ENCODE measurements at regions not wholly inside any gene's neighbourhood (a gene's known extent, or its start where the extent isn't known, plus 50 kb on each side); places are given as distances from the start of the nearest gene placed in this dataset.
A peak's percentile ranks its signal among the peaks of the same experiment; 100 is the strongest.
"Not testable (repeated sequence)": the region's sequence is repeated elsewhere in the genome, so short reads cannot be mapped to it uniquely, and the experiment has no call there.

GRCh38 chr15:31203999-31204398 is 102.5 kb upstream of the TRPM1 start:
- Mint-ChIP-seq H3K36me3 (ENCODE audit: low read depth) (no peaks in the 10 kb centered on the region), H3K27ac (no peak overlapping the region), H3K27me3 (peaks cover 1% of the 10 kb centered on the region), H3K9me3 (no peaks in the 10 kb centered on the region), H3K4me3 (no peak overlapping the region), H3K4me1 (peaks cover 42% of the 10 kb centered on the region)
- intact Hi-C loops (cut with micrococcal nuclease) = no loop called here
- no peak for DNase-seq

DNA sequence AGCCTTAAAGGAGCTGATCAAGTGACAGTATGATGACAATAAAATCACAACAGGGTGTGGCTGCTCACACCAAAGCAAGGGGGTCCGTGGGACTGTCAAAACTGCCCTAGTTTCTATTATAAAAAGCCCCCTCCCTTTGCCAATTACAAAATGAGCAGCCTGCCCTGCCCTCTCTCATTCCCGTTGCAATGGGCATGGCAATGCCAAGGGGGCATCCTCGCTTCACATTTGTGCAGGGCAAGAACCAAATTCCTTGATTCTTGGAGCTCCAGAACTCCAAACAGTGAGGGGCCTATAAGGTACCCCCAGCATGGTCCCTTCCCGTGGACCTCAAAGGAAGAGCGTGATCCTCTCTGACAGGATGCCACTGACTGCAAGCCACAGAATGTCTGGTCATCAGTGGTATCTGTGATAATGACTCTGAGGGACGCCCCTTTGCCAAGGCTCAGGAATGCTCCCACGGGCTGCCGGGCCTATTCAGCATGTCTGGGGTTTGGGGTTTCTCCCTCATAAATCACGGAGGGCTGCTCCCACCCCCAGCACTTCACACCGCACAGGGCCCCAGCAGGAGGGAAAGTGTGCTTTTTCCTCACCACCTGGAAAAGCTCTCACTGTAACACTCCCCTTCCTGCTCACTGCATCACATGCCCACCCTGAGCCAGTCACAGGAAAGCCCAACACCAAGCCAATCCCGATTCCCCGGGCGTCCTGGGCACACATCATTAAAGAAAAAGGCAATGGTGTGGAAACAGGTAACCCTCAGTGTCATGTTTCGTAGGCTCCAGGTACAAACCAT is 105.1 kb upstream of the TRPM1 start:
- H3K27me3 Mint-ChIP-seq = no peaks in the 10 kb centered on the region
- H3K4me1 Mint-ChIP-seq = peaks cover 38% of the 10 kb centered on the region
- H3K27ac Mint-ChIP-seq = no peak overlapping the region
- no peak overlapping the region for H3K4me3 Mint-ChIP-seq
- intact Hi-C loops (cut with micrococcal nuclease) = no loop called here
- peaks cover 4% of the 10 kb centered on the region for H3K36me3 Mint-ChIP-seq (ENCODE audit: low read depth)
- DNase-seq = peak; percentile 49
- H3K9me3 Mint-ChIP-seq = peaks cover 16% of the 10 kb centered on the region

DNA sequence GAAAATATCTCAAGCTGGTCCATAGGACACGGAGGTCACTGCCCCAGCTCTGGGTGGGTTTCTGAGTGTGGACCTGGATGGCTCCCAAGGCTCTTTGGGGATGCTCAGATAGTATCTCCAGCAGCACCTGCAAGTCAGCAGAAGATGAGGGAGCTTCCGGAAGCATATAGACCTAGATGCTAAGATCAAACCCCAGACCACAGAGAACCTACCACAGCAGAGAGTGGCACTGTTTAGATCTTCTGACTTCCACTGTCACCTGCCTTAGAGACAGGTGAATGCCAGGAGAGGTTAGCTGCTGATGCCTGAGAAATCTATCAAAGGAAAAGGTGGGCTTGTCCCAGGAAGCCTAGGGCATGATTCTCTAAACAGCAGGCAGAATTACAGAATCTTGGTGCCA is 105.7 kb upstream of the TRPM1 start:
- intact Hi-C loops (cut with micrococcal nuclease) = no loop called here
- Mint-ChIP-seq H3K9me3 (peaks cover 16% of the 10 kb centered on the region), H3K36me3 (ENCODE audit: low read depth) (peaks cover 4% of the 10 kb centered on the region), H3K4me1 (peaks cover 38% of the 10 kb centered on the region), H3K27me3 (no peaks in the 10 kb centered on the region), H3K4me3 (no peak overlapping the region), H3K27ac (no peak overlapping the region)
- peak; percentile 79 for DNase-seq

DNA sequence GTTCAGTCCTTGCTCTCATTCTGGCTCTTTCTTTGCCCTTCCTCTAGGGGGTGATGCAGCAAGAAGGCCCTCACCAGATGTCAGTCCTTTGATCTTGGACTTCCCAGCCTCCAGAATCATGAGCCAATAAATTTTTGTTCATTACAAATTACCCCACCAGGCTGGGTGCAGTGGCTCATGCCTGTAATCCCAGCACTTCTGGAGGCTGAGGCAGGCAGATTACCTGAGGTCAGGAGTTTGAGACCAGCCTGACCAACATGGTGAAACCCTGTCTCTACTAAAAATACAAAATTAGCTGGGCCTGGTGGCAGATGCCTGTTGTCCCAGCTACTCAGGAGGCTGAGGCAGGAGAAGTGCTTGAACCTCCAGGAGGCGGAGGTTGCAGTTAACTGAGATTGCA is 106.3 kb upstream of the TRPM1 start:
- intact Hi-C loops (cut with micrococcal nuclease); H3K36me3 Mint-ChIP-seq (ENCODE audit: low read depth); H3K4me3 Mint-ChIP-seq; DNase-seq; H3K27me3 Mint-ChIP-seq: not testable (repeated sequence)
- Mint-ChIP-seq H3K27ac (peak overlapping the region; percentile 7), H3K9me3 (peaks cover 16% of the 10 kb centered on the region), H3K4me1 (peaks cover 36% of the 10 kb centered on the region)

- H3K4me1 Mint-ChIP-seq = peaks cover 33% of the 10 kb centered on the region
- peaks cover 4% of the 10 kb centered on the region for H3K36me3 Mint-ChIP-seq (ENCODE audit: low read depth)
- no peaks in the 10 kb centered on the region for H3K27me3 Mint-ChIP-seq
- no peak overlapping the region for H3K4me3 Mint-ChIP-seq
- no peak overlapping the region for H3K27ac Mint-ChIP-seq
- intact Hi-C loops (cut with micrococcal nuclease) = no loop called here
- no peak for DNase-seq
- peaks cover 16% of the 10 kb centered on the region for H3K9me3 Mint-ChIP-seq
Measured at GRCh38 chr15:31208817-31209216, 107.3 kb upstream of the TRPM1 start.

DNA sequence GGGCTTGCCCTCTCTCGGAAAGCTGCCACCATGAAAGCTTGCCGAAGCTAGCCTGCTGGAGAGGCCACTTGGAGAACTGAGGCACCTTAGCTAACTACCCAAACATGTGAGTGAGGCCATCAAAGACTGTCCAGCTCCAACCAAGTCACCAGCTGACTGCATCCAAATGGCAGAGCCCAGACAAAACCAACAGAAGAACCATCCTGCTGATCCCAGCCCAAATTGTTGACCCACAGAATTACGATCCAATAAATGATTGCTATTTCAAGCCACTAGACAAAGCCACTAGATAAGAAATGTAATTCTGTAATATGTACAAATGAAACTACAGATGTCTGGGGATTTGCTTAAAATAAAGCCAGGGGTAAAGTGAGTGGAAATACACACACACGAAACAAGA is 109.8 kb upstream of the TRPM1 start:
- no peaks in the 10 kb centered on the region for H3K27me3 Mint-ChIP-seq
- H3K4me3 Mint-ChIP-seq = no peak overlapping the region
- no peak for DNase-seq
- H3K4me1 Mint-ChIP-seq = peaks cover 39% of the 10 kb centered on the region
- H3K9me3 Mint-ChIP-seq = peaks cover 16% of the 10 kb centered on the region
- H3K27ac Mint-ChIP-seq = no peak overlapping the region
- peaks cover 4% of the 10 kb centered on the region for H3K36me3 Mint-ChIP-seq (ENCODE audit: low read depth)
- intact Hi-C loops (cut with micrococcal nuclease) = no loop called here

- DNase-seq = no peak
- no peak overlapping the region for H3K27ac Mint-ChIP-seq
- intact Hi-C loops (cut with micrococcal nuclease) = no loop called here
- no peaks in the 10 kb centered on the region for H3K27me3 Mint-ChIP-seq
- peaks cover 39% of the 10 kb centered on the region for H3K4me1 Mint-ChIP-seq
- peaks cover 4% of the 10 kb centered on the region for H3K36me3 Mint-ChIP-seq (ENCODE audit: low read depth)
- no peak overlapping the region for H3K4me3 Mint-ChIP-seq
- H3K9me3 Mint-ChIP-seq = peaks cover 16% of the 10 kb centered on the region
Measured at GRCh38 chr15:31212326-31213080, 111.0 kb upstream of the TRPM1 start.

- Mint-ChIP-seq H3K4me3 (peak overlapping the region; percentile 87), H3K4me1 (peaks cover 40% of the 10 kb centered on the region), H3K9me3 (peaks cover 16% of the 10 kb centered on the region), H3K27me3 (no peaks in the 10 kb centered on the region), H3K36me3 (ENCODE audit: low read depth) (peaks cover 4% of the 10 kb centered on the region), H3K27ac (peak overlapping the region; percentile 76)
- intact Hi-C loops (cut with micrococcal nuclease) = no loop called here
- peak; percentile 71 for DNase-seq
Measured at GRCh38 chr15:31214158-31214863, 112.3 kb upstream of the KLF13 start.

DNA sequence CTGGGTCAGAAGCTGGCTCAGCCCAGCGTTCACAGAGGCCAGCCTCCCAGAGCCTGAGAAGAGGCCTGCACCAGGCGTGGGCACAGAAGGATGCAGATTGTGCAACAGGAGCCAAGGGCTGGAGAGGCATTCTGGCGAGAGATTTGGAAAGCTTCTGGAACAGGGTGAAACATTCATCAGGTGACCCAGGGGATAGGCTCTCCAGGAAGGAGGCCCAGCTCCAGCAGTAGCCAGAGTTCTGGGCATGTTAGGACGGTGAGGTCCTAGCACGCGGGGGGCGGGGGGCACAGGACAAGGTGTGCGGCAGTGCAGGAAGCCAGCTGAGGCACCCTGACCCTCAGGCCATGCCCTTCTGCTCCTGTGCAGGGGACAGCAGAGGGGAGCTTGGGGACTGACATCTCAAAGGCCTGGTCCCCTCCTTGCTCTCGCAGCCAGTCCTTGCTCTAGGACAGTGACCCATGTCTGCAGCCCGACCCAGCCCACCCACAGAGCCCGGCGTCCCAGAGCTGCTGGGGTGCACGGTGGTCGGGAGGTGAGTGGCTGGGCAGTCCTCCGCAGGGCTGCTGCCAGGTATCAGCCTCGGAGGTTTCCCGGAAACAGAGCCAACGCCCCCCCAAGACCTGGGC is 111.7 kb upstream of the KLF13 start:
- Mint-ChIP-seq H3K36me3 (ENCODE audit: low read depth) (peaks cover 4% of the 10 kb centered on the region), H3K4me1 (peaks cover 36% of the 10 kb centered on the region), H3K27me3 (no peaks in the 10 kb centered on the region), H3K9me3 (peaks cover 11% of the 10 kb centered on the region), H3K27ac (peak overlapping the region; percentile 76), H3K4me3 (peak overlapping the region; percentile 87)
- intact Hi-C loops (cut with micrococcal nuclease) = loop anchor here (1.0 kb wide), 4 partner anchors 51 to 273 kb away; partner anchors contain the start of gene KLF13
- no peak for DNase-seq

- H3K9me3 Mint-ChIP-seq = peaks cover 6% of the 10 kb centered on the region
- no peaks in the 10 kb centered on the region for H3K27me3 Mint-ChIP-seq
- DNase-seq = peak; percentile 94
Measured at GRCh38 chr15:31215490-31216214, 111.0 kb upstream of the KLF13 start.

DNA sequence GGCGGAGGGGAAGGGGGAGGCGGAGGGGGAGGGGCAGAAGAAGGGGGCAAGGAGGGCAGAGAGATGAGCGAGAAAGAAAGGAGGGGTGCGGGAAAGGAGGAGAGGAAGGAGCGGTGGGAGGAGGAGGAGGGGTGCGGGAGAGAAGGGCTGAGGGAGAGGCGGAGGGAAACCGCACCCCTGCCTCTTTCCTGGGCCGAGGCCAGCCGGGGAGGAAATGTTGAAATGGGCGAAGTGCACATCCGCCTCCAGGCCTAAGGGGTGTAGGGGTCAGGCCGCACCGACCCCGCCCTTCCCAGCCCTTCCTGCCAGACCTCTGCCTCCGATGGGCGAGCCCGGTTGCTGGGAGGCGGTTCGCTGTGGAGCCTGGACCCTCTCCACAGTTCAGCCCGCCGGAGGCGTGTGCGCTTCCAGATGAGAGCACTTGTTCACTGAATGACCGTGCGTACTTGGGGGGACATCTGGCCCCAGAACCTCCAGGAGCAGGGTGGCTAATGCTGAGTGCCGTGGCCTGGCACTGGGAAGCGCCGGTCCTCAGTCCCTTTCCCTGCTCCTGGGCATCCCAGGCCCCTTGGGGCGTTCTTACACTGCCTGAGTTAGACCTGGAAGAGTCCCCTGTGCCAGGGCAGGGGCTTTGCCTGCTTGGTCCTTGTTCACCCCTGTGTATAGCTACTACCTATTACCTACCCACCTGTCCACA is 110.3 kb upstream of the KLF13 start:
- DNase-seq = peak; percentile 91
- Mint-ChIP-seq H3K36me3 (ENCODE audit: low read depth) (peaks cover 2% of the 10 kb centered on the region), H3K4me1 (peaks cover 36% of the 10 kb centered on the region), H3K9me3 (peaks cover 2% of the 10 kb centered on the region), H3K27ac (peak overlapping the region; percentile 93), H3K4me3 (peak overlapping the region; percentile 87), H3K27me3 (no peaks in the 10 kb centered on the region)
- intact Hi-C loops (cut with micrococcal nuclease) = no loop called here

More at GRCh38 chr15:31215490-31216214, 111.0 kb upstream of the KLF13 start:
- peak overlapping the region; percentile 87 for H3K4me3 Mint-ChIP-seq
- intact Hi-C loops (cut with micrococcal nuclease) = loop anchor here (1.0 kb wide), 4 partner anchors 51 to 273 kb away; partner anchors contain the start of gene KLF13
- H3K36me3 Mint-ChIP-seq (ENCODE audit: low read depth) = peaks cover 3% of the 10 kb centered on the region
- H3K27ac Mint-ChIP-seq = peak overlapping the region; percentile 71
- peaks cover 36% of the 10 kb centered on the region for H3K4me1 Mint-ChIP-seq

- H3K4me1 Mint-ChIP-seq = peaks cover 34% of the 10 kb centered on the region
- intact Hi-C loops (cut with micrococcal nuclease) = no loop called here
- no peak for DNase-seq
- peak overlapping the region; percentile 93 for H3K27ac Mint-ChIP-seq
- no peaks in the 10 kb centered on the region for H3K27me3 Mint-ChIP-seq
- H3K4me3 Mint-ChIP-seq = peak overlapping the region; percentile 87
- no peaks in the 10 kb centered on the region for H3K9me3 Mint-ChIP-seq
- no peaks in the 10 kb centered on the region for H3K36me3 Mint-ChIP-seq (ENCODE audit: low read depth)
Measured at GRCh38 chr15:31217067-31217466, 109.6 kb upstream of the KLF13 start.
